Activated effector memory CD4-positive, alpha-beta T cell treated with Interleukin-2 at 50 U/mL for 16 hours (primary cell): ENCODE measurements at regions not wholly inside any gene's neighbourhood (a gene's known extent, or its start where the extent isn't known, plus 50 kb on each side); places are given as distances from the start of the nearest gene placed in this dataset.

Experiments used
- DNase-seq: peaks from one replicate; pipeline ENCODE4 v3.0.0-alpha.2; 2020

- DNase-seq = no peak
Measured at GRCh38 chr9:105148328-105149006, 96.0 kb upstream of the SLC44A1 start.

- DNase-seq = no peak
Measured at GRCh38 chr9:105150991-105151685, 93.3 kb upstream of the SLC44A1 start.

- no peak for DNase-seq
Measured at GRCh38 chr9:105151686-105151995, 92.8 kb upstream of the SLC44A1 start.

GRCh38 chr9:105154723-105155191, 89.7 kb upstream of the SLC44A1 start:
- DNase-seq = no peak

GRCh38 chr9:105157171-105157583, 87.3 kb upstream of the SLC44A1 start:
- no peak for DNase-seq

- DNase-seq = no peak
Measured at GRCh38 chr9:105158020-105158419, 86.4 kb upstream of the SLC44A1 start.

GRCh38 chr9:105158898-105159297, 85.6 kb upstream of the SLC44A1 start:
- DNase-seq = no peak

- no peak for DNase-seq
Measured at GRCh38 chr9:105168870-105169319, 75.6 kb upstream of the SLC44A1 start.

- DNase-seq = no peak
Measured at GRCh38 chr9:105171076-105171475, 73.4 kb upstream of the SLC44A1 start.

GRCh38 chr9:105171589-105171988, 72.9 kb upstream of the SLC44A1 start:
- DNase-seq = no peak

GRCh38 chr9:105172436-105172835, 72.0 kb upstream of the SLC44A1 start:
- DNase-seq = no peak

- no peak for DNase-seq
Measured at GRCh38 chr9:105173306-105173705, 71.1 kb upstream of the SLC44A1 start.

- no peak for DNase-seq
Measured at GRCh38 chr9:105173826-105174225, 70.6 kb upstream of the SLC44A1 start.

GRCh38 chr9:105176194-105176593, 68.3 kb upstream of the SLC44A1 start:
- no peak for DNase-seq

- DNase-seq = no peak
Measured at GRCh38 chr9:105178076-105178475, 66.4 kb upstream of the SLC44A1 start.

GRCh38 chr9:105187781-105188180, 56.7 kb upstream of the SLC44A1 start:
- DNase-seq = no peak

- DNase-seq = no peak
Measured at GRCh38 chr9:105188746-105189145, 55.7 kb upstream of the SLC44A1 start.

GRCh38 chr9:105191508-105192121, 52.8 kb upstream of the SLC44A1 start:
- no peak for DNase-seq

GRCh38 chr9:105193560-105193959, 50.9 kb upstream of the SLC44A1 start:
- no peak for DNase-seq

- no peak for DNase-seq
Measured at GRCh38 chr9:105194234-105194633, 50.2 kb upstream of the SLC44A1 start.
